Aorta (tissue), 5 donors: ENCODE measurements at regions not wholly inside any gene's neighbourhood (a gene's known extent, or its start where the extent isn't known, plus 50 kb on each side); places are given as distances from the start of the nearest gene placed in this dataset.

Source experiments
- ATAC-seq: fragments of 200-7000 bp; cut with Tn5 transposase; one replicate; pipeline ENCODE4 v1.9.1; 2022; ENCODE audit warnings: moderate library complexity; ENCODE audit not compliant: low FRiP score
- DNase-seq, 2 donors: peaks; one replicate each; pipeline ENCODE4 v3.0.0-alpha.2; 2020
- H3K27ac ChIP-seq, 2 donors: one replicate each; pipeline ENCODE4 v1.5.1; 2013; ENCODE audit warnings: low read length in 2 of 2, mild to moderate bottlenecking in 2 of 2, moderate library complexity in 2 of 2, control low read depth in 1 of 2, inconsistent platforms in 1 of 2, low read depth in 1 of 2
- H3K27me3 ChIP-seq, 2 donors: one replicate each; pipeline ENCODE4 v1.6.1; 2013; ENCODE audit warnings: control low read depth in 1 of 2, low read length in 1 of 2, mild to moderate bottlenecking in 1 of 2, moderate library complexity in 1 of 2; ENCODE audit not compliant: insufficient read depth in 2 of 2, control insufficient read depth in 1 of 2
- H3K36me3 ChIP-seq, 2 donors: one replicate each; pipeline ENCODE4 v1.6.1; 2013; ENCODE audit warnings: control low read depth in 1 of 2, low read length in 1 of 2, mild to moderate bottlenecking in 1 of 2; ENCODE audit not compliant: insufficient read depth in 2 of 2, control insufficient read depth in 1 of 2
- H3K4me1 ChIP-seq, 2 donors: one replicate each; pipeline ENCODE4 v1.6.1; 2013; ENCODE audit warnings: low read length in 2 of 2, control low read depth in 1 of 2, mild to moderate bottlenecking in 1 of 2, moderate library complexity in 1 of 2; ENCODE audit not compliant: insufficient read depth in 2 of 2, control insufficient read depth in 1 of 2
- H3K4me3 ChIP-seq, 2 donors: one replicate each; pipeline ENCODE4 v1.5.1; 2013; ENCODE audit warnings: low read length in 2 of 2, control low read depth in 1 of 2, mild to moderate bottlenecking in 1 of 2
- H3K9me3 ChIP-seq: one replicate; pipeline ENCODE4 v1.6.1; 2013; ENCODE audit warnings: mild to moderate bottlenecking, low read length; ENCODE audit not compliant: control insufficient read depth
- WGBS, 2 donors: extraction: QIAGEN DNeasy Blood & Tissue Kit; methylation state at CpG; one replicate each; pipeline ENCODE4 v1.1.7; 2013; 5-methylcytosine and 5-hydroxymethylcytosine counted together
- intact Hi-C, 2 donors: fragments of 100-400 bp; cut with DNase I; formaldehyde crosslinking; loops; one replicate each; pipeline versions ENCODE4 v1.14.2 to v1.15.0; 2022
- donor health status: healthy with polysubstance abuse.
- donor health status: Bipolar disorder and iron deficiency.
- donor health status: DM: no; HTN: no; CAD: no.
- donor health status: DM: no; HTN: no; CAD: no.
- donor health status: DM: yes; HTN: yes; CAD: no.

DNA sequence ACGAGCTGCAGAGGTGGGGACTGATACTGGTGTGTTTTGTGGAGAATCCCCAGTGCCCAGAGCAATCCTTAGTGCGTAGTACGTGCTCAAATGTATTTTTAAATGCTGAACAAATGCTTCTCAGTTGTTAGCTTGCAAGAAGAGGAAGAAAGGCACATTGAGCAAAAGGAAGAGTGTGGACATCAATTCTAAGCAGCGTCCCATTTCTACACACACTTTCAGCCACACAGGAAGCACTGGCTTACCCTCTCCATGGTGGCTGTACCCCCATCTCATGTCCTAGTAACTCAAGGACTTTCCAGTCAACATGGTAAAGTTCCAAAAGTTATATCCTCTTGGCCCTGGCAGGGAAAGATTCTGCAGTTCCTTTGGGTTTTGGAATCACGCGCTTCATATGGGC is 98.8 kb upstream of the NXT1 start:
- intact Hi-C loops: loop anchor here in 1 of 2 donors (5.0 kb wide), 1 partner anchor 96 kb away; no protein-coding TSS in a partner anchor
- Histone ChIP-seq H3K9me3 (no peaks in the 10 kb centered on the region), H3K36me3 (no peaks in the 10 kb centered on the region), H3K4me3 (no peak overlapping the region), H3K27me3 (no peaks in the 10 kb centered on the region), H3K4me1 (no peaks in the 10 kb centered on the region), H3K27ac (no peak overlapping the region)
- DNase-seq: no peak
- ATAC-seq: no peak
- 93% methylated on average over 6 of the region's 6 CpGs for WGBS, 2 donors

DNA sequence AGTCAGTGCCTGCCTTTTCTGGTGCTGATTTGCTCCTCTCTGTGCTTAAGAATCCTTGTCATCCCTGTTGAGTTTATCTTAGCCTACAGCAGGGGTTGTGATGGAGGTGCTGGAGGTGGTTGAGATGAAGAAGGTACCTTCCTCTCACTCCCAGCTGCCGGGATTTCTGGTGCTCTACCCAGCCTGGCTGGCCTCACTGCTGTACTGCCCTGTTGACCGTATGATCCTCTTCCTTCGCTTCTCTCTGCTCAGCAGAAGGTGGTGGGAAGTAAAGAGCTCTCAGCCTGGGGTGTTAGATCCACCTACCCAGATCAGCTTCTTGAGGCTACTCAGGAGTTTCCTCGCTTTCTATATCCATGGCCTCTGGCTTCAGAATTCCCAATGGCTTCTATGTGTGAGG is 101.0 kb upstream of the NXT1 start:
- intact Hi-C loops: no loop called here
- Histone ChIP-seq H3K36me3 (no peaks in the 10 kb centered on the region), H3K4me1 (no peaks in the 10 kb centered on the region), H3K9me3 (no peaks in the 10 kb centered on the region), H3K27me3 (no peaks in the 10 kb centered on the region), H3K4me3 (no peak overlapping the region), H3K27ac (no peak overlapping the region)
- 92% methylated on average over 4 of the region's 4 CpGs for WGBS, 2 donors
- no peak for ATAC-seq
- no peak for DNase-seq

DNA sequence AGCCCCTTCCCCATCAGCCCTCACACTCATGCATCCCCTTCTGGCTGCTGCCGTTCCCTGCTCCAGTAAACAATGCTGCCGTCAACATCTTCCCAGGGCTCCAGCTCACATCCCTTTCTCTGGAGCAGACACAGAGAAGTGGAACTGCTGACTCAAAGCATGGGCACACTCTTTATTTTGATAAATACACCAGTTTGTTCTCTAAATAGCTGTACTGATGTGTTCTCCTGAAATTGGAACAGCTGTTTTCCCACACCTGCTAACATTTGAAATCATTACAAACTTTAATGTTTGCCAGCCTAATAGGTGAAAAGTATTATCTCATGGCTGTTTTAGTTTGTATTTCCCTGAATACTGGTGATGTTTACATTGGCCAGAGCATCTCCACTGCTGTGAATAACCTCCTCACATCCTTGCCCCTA is 102.1 kb upstream of the NXT1 start:
- DNase-seq (no peak), ATAC-seq (no peak)
- intact Hi-C loops: no loop called here
- no peaks in the 10 kb centered on the region for H3K4me1 ChIP-seq
- H3K4me3 ChIP-seq: no peak overlapping the region
- WGBS, 2 donors: 0 to 1% methylated on average over 2 of the region's 2 CpGs
- no peaks in the 10 kb centered on the region for H3K9me3 ChIP-seq
- H3K36me3 ChIP-seq: no peaks in the 10 kb centered on the region
- H3K27me3 ChIP-seq: no peaks in the 10 kb centered on the region
- H3K27ac ChIP-seq: no peak overlapping the region

DNA sequence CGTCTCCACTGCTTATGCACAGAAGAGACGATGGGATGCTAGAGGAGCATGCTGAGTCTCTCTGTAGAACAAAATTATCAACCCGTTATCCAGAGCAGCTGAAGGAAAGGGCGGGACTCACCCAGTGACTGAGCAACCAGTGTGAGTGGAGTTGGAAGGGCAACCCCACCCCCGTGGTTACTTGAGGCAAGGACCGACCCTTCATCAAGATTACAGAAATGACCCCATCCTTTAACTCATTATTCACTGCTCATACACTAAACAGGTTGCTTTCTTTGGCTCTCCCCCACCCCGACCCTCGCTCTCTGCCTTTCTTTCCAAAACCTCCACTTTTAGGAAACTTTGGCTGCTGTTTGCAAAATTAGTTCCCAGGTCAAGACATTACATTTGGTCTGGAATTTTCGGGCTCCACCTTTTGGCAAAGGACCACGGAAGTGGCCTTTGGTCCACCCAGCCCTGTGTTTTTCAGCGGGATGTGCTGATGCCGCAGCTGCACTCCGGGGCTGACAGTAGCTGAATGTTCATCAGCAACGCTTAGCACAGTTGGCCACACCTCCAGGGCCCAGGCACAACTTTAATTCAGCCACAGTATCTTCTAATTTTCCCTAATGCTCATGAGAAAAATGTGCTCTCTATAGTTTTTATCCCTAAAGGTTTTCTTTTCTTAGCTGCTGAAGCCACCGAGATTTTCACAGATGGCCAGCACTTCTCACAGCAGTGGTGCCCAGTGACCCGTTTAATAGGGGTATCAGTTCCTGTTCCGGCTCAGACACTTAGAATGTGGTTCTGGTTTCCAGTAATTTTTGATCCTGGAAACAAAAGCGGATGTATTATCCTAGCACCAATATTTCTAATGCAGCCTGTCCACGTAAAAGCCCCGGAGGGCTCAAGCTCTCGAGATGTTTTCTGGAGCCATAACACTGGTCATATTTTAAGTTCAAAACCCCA is 103.6 kb upstream of the NXT1 start:
- ATAC-seq: no peak
- Histone ChIP-seq H3K27ac (no peak overlapping the region), H3K4me1 (peaks cover 0 to 2% of the 10 kb centered on the region in 2 donors), H3K36me3 (no peaks in the 10 kb centered on the region), H3K4me3 (no peak overlapping the region), H3K27me3 (no peaks in the 10 kb centered on the region), H3K9me3 (no peaks in the 10 kb centered on the region)
- WGBS, 2 donors: 82 to 86% methylated on average over 21 of the region's 21 CpGs
- intact Hi-C loops: no loop called here
- no peak for DNase-seq

DNA sequence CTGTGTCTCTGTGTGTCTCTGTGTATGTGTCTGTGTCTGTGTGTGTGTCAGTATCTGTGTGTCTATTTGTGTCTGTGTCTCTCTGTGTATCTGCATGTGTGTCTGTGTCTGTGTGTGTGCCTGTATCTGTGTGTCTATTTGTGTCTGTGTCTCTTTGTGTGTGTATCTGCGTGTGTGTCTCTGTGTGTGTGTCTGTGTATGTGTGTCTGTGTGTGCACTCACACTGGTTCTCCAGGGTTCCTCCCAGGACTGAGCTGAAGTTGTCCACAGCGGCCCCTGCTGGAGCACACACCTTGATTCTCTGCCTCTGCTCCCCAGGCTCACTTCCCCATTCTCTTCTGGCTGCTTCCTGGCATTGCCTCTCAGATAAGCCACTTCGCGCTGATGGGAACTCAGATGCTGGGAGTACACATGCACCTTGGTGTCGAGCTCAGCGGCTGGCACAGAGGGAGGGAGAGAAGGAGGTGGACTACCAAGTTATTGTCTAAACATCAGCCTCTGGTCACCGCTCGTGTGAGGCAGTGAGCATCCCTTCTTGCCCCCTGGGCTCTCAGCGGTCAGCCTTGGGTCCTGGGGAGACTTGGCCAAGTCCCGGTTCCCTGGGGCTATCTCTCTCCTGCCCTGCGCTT is 104.9 kb upstream of the NXT1 start:
- Histone ChIP-seq H3K36me3 (no peaks in the 10 kb centered on the region), H3K9me3 (no peaks in the 10 kb centered on the region), H3K27me3 (no peaks in the 10 kb centered on the region), H3K4me3 (no peak overlapping the region), H3K4me1 (peaks cover 0 to 2% of the 10 kb centered on the region in 2 donors), H3K27ac (no peak overlapping the region)
- intact Hi-C loops: no loop called here
- ATAC-seq (peak; percentile 63), DNase-seq (peak in 1 of 2 donors; percentile 82)
- 72 to 73% methylated on average over 11 of the region's 11 CpGs for WGBS, 2 donors

DNA sequence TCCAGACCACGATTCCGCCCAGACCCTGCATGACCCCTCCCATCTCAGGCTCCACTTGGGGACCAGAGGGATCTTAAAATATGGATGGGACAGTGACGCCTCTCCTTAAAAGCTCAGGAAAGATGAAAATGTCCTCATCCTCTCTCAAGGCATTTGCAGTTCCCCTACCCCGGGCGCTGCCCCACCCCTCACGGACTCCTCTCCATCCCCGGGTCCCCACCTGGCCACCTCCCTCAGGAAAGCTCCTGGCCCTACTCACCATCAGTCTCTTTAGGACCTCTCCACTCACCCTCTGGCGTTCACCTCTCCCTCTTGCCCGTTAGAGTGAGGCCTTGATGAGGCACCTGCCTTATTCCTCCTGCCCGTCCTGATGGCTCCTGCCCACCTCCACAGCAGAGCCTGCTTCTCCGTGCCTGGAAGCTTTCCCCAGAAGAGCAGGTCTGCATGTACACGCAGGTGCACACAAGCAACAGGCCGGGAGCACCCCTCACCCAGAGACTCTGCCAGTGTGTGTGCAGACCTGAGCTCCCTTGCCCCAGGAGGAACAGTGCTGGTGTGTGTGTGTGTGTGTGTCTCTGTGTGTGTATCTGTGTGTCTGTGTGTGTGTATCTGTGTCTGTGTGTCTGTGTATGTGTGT is 105.6 kb upstream of the NXT1 start:
- intact Hi-C loops: no loop called here
- peaks cover 0 to 2% of the 10 kb centered on the region in 2 donors for H3K4me1 ChIP-seq
- H3K9me3 ChIP-seq: no peaks in the 10 kb centered on the region
- ATAC-seq (no peak), DNase-seq (no peak)
- 92 to 95% methylated on average over 13 of the region's 13 CpGs for WGBS, 2 donors
- no peak overlapping the region for H3K4me3 ChIP-seq
- no peak overlapping the region for H3K27ac ChIP-seq
- no peaks in the 10 kb centered on the region for H3K36me3 ChIP-seq
- no peaks in the 10 kb centered on the region for H3K27me3 ChIP-seq

DNA sequence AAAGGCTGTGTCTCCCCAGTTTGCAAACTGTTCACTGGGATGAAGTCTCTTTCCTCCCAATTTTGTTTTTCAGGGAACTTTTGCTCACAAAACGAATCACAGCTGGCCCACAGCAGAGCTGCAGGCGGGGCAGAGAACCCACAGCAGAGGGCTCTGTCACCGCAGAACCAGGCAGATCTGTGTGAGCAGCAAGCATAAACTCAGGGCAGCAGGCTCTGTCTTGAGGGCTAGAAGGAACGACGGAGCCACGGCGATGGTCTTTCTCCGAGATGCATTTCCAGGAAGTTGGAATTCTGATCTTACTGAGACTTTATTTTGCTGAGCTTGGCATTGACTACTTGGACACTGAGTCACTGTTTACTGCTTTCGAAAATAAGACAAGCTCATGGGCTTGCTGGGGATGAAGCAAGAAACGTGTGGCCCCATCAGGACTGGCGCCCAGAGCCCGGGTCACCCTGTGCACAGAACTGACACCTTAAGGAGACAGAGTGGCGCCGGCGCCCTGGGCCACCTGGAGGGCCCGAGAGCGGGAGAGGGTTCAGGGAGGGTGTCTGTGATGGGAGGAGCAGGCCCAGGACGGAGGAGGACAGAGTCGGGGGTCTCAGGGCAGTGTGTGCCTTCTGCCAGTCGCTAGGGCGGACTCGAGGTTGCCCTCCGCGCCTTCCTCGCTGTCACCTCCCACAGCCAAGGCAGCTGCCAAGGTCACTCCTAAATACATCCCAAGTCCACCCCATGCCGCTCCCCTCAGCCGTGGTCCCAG is 106.3 kb upstream of the NXT1 start:
- intact Hi-C loops: no loop called here
- DNase-seq (no peak), ATAC-seq (peak; percentile 20)
- no peaks in the 10 kb centered on the region for H3K9me3 ChIP-seq
- H3K27ac ChIP-seq: no peak overlapping the region
- H3K4me3 ChIP-seq: no peak overlapping the region
- H3K4me1 ChIP-seq: peaks cover 0 to 2% of the 10 kb centered on the region in 2 donors
- 82 to 89% methylated on average over 27 of the region's 27 CpGs for WGBS, 2 donors
- H3K27me3 ChIP-seq: no peaks in the 10 kb centered on the region
- H3K36me3 ChIP-seq: no peaks in the 10 kb centered on the region

DNA sequence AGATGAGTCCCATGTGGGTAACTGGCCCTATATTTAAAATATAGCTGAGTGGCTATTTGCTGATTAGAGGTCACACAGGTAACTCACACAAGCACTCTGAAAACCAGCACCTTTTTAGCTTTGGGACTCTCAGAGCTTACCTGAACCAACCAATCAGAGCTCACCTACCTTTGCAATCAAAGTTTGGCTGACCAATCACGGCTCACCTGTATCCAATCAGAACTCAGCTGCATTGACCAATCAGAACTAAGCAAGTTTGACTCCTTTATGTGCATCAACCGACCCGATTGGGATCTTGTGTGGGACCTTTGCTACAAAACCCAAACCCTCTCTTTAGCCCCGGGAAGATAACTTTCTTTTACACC is 106.8 kb upstream of the NXT1 start:
- no peak overlapping the region for H3K27ac ChIP-seq
- no peaks in the 10 kb centered on the region for H3K9me3 ChIP-seq
- peaks cover 0 to 2% of the 10 kb centered on the region in 2 donors for H3K4me1 ChIP-seq
- H3K27me3 ChIP-seq: no peaks in the 10 kb centered on the region
- intact Hi-C loops: no loop called here
- DNase-seq (no peak), ATAC-seq (no peak)
- no peaks in the 10 kb centered on the region for H3K36me3 ChIP-seq
- no peak overlapping the region for H3K4me3 ChIP-seq
- 85 to 94% methylated on average over 4 of the region's 4 CpGs for WGBS, 2 donors
